ENCODE measurements at regions not wholly inside any gene's neighbourhood (a gene's known extent, or its start where the extent isn't known, plus 50 kb on each side); places are given as distances from the start of the nearest gene placed in this dataset.

GRCh38 chr10:2173327-2173726 lies 436.0 kb upstream of the ADARB2 start:
- DNase-seq (ENCODE audit: low spot score) = no peak

GRCh38 chr10:2165771-2166460 lies 428.6 kb upstream of the ADARB2 start:
- DNase-seq (ENCODE audit: low spot score) = no peak

DNA sequence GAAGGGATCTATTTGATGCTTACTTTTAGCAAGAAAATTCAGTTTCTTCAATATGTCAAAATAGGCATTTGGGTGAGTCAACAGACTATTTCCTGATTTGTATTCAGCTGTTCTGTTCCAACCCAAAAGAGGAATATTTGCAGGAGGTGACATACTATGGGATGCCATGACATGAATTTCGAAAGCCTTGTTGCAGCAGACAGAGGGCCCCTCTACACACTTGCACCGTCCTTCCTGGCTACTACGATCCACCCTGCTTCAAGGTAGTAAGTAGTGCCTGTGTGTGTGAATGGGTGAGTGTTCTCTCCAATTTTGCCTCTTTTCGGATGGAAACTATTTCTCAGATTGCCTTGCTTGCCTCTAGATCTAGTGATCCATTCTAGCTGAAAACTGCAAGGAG lies 413.0 kb upstream of the ADARB2 start:
- no peak for DNase-seq (ENCODE audit: low spot score)

- DNase-seq (ENCODE audit: low spot score) = no peak
Observed at GRCh38 chr10:2145926-2146478, 408.7 kb upstream of the ADARB2 start.

DNA sequence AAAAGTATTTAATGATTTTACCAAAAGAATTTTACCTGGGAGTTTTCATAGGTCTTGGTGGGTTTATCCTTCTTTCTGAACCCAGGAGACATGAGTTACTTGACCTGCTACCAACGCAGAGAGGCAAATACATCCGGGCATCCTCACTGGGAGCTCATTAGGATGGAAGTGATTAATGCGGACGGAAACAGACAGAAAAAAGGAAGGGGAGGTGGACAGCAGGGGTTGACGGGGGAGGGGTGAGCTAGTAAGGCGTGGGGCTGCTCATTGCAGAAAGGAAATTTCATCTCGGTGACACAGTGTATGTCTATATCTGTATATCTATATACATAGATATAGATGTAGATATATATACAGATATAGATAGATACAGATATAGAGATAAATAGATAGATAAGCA lies 408.2 kb upstream of the ADARB2 start:
- DNase-seq (ENCODE audit: low spot score) = no peak

DNA sequence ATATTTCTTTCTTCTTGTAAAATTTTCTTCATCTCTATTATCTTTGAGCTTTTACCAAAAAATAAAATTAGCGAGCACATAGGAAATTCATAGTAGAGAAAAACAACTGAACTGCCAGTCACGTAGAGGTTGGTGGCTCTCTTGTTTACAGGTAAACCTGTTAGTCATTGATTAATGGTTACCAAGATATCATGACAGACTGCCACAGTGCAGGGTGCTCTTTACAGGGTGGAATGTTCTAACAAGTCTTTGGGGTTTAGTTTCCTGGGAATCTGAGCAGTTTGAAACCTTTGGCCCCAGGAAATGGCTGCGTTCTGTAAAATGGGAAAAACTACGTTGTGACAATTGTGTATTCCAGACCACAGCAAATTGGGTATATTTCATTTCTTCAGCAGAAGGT lies 407.3 kb upstream of the ADARB2 start:
- no peak for DNase-seq (ENCODE audit: low spot score)

DNA sequence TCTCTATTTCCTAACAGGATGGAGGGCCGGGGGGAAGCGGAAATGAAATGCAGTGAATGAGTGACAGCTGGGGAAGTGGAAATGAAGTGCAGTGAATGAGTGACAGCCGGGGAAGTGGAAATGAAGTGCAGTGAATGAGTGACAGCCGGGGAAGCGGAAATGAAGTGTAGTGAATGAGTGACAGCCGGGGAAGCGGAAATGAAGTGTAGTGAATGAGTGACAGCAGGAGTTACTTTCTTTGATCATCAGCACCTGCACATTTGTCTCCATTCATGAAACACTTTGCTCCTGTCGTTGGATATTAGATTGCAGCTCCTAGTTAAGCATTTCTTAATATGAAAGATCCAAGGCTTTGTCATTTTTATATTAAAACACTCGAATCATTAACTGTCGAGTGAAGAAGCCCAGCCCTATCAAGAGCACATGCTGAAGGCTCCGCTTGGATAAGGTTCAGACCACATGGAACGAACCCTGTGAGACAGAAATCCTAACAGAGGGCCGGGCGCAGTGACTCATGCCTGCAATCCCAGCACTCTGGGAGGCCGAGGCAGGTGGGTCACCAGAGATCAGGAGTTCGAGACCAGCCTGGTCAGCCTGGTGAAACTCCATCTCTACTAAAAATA lies 406.0 kb upstream of the ADARB2 start:
- no peak for DNase-seq (ENCODE audit: low spot score)

- no peak for DNase-seq (ENCODE audit: low spot score)
Observed at GRCh38 chr10:2139746-2140145, 402.4 kb upstream of the ADARB2 start.

GRCh38 chr10:2137549-2138174 lies 400.3 kb upstream of the ADARB2 start:
- DNase-seq (ENCODE audit: low spot score) = no peak

GRCh38 chr10:2130705-2131305 lies 393.5 kb upstream of the ADARB2 start:
- no peak for DNase-seq (ENCODE audit: low spot score)

DNA sequence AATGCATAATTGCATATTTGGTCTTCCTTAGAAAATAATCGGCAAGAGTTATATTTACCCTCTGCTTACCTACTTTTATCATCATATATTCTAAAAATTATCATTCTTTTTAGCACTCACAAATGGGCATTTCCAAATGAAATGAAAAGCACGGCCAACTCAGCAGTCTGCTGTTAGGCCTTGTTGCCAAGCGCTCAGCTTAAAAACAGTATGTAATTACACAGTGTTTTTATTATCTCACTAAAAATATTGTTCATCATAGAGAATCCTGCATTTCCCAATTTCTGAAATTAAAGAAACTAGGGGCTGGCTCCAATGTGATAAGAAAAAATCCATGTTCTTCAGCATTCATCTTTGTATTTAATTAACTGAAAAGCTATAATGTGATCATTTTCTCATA lies 391.7 kb upstream of the ADARB2 start:
- no peak for DNase-seq (ENCODE audit: low spot score)

DNA sequence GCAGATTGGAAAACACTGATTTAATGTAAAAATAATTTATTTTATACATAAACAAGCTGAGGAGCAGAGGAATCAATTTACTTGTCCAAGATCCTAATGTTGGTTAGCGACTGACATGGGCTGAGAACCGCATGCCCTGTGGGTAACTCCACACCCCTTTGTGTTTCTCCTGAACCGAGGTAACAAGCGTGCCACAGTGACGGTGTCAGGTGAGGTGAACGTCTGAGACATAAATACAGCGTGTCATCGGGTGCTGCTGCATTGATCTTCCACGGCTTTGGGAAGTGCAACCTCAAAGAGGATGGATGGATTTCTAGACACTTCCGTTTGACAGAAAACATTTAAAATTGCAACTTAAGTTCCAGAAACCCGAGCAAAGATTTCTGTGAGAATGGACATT lies 386.8 kb upstream of the ADARB2 start:
- no peak for DNase-seq (ENCODE audit: low spot score)

GRCh38 chr10:2122431-2123124 lies 385.3 kb upstream of the ADARB2 start:
- no peak for DNase-seq (ENCODE audit: low spot score)

- no peak for DNase-seq (ENCODE audit: low spot score)
Observed at GRCh38 chr10:2121929-2122328, 384.6 kb upstream of the ADARB2 start.

GRCh38 chr10:2121315-2121714 lies 384.0 kb upstream of the ADARB2 start:
- DNase-seq (ENCODE audit: low spot score) = no peak

GRCh38 chr10:2120746-2121145 lies 383.4 kb upstream of the ADARB2 start:
- DNase-seq (ENCODE audit: low spot score) = no peak

DNA sequence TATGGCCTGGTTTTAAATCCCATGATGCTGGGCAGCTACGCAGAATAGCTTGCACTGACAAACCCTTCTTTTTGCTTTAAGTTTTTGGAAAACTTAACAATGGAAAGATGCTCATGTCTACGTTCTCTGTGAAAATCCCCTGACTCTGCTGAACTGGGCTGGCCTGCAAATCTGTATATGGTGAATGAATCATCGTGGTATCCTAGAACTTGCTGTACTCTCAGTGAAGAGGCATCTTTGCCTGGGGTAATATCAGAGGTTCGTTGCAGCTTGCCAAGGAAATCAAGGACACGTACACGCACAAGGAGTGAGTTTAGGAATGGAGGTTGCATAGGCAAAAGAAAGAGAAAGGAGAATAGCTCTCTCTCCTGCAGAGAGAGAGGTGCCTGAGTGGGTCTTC lies 382.0 kb upstream of the ADARB2 start:
- DNase-seq (ENCODE audit: low spot score) = no peak

DNA sequence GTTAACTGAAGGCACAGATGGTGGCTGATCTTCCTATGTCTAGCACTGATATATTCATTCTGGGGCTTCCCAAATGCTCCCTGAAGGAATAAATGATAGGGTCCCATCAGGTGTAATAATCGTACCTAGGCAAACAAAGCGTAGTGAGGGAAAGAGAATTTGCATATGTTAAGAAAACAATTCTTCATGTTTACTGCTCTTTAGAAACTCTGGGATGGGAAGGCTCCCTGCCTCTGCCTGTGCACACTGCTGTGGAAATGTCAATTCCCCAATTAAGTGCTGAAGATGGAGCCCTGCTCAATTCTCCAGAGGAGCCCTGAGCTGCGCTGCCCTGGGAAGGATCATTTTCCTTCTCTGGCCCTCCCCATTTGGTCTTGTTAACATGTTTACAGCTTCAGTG lies 380.9 kb upstream of the ADARB2 start:
- no peak for DNase-seq (ENCODE audit: low spot score)

DNA sequence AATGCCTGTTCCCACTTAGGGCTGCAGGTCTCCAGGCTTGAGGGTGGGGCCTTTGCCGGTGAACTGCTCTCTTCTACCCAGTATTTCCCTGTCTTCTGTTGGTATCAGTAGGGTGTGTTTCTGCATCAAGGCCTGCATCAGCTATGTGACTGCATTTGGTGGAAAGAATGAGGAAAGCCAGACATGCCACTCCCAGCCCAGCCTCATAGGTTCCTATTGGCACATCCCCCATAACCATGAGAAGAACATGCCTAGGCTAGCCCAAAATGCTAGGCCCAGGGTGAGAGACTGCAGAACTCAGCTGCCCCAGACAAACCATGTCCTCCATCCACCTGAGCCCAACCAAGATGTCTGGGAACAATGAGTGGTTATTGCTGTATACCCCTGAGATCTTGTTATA lies 380.3 kb upstream of the ADARB2 start:
- no peak for DNase-seq (ENCODE audit: low spot score)

- no peak for DNase-seq (ENCODE audit: low spot score)
Observed at GRCh38 chr10:2111965-2112364, 374.6 kb upstream of the ADARB2 start.

- no peak for DNase-seq (ENCODE audit: low spot score)
Observed at GRCh38 chr10:2108496-2108895, 371.2 kb upstream of the ADARB2 start.

DNA sequence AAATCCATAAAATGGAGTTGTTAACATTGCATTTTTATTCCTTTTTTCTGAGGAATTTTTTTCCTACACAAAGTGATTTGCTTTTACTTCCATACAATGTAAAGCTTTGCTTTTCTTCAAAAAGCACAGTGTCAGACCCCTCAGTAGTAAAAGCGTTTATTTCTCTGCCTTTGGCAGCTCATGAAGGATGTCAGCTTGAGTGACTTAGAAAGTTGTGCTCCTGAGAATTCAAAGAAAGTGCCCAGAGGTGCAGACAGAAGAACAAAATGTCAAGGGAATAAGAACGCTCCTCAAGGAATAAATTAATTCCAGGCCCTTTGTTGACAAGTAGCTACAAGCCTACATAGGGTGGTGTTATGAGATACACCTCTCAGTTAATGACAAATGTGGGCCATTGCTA lies 369.3 kb upstream of the ADARB2 start:
- no peak for DNase-seq (ENCODE audit: low spot score)
